Duodenal mucosa (tissue), 2 donors: ENCODE measurements at regions not wholly inside any gene's neighbourhood (a gene's known extent, or its start where the extent isn't known, plus 50 kb on each side); places are given as distances from the start of the nearest gene placed in this dataset.
"Not testable (repeated sequence)": the region's sequence is repeated elsewhere in the genome, so short reads cannot be mapped to it uniquely, and the experiment has no call there.

ENCODE experiments used
- H3K27ac ChIP-seq: one replicate; pipeline ENCODE4 v1.7.0; 2013; ENCODE audit warnings: low read depth, low read length
- H3K27me3 ChIP-seq, 2 donors: one replicate each; pipeline ENCODE4 v1.7.0; 2013; ENCODE audit warnings: low read length in 2 of 2, control low read depth in 1 of 2; ENCODE audit not compliant: insufficient read depth in 2 of 2, control insufficient read depth in 1 of 2
- H3K36me3 ChIP-seq, 2 donors: one replicate each; pipeline ENCODE4 v1.7.0; 2013; ENCODE audit warnings: low read length in 2 of 2, control low read depth in 1 of 2; ENCODE audit not compliant: insufficient read depth in 2 of 2, control insufficient read depth in 1 of 2
- H3K4me1 ChIP-seq, 2 donors: one replicate each; pipeline ENCODE4 v1.7.0; 2013; ENCODE audit warnings: low read length in 2 of 2, control low read depth in 1 of 2; ENCODE audit not compliant: insufficient read depth in 2 of 2, control insufficient read depth in 1 of 2
- H3K4me3 ChIP-seq, 2 donors: one replicate each; pipeline ENCODE4 v1.7.0; 2013; ENCODE audit warnings: low read length in 2 of 2, low read depth in 1 of 2
- H3K9ac ChIP-seq, 2 donors: one replicate each; pipeline ENCODE4 v1.7.0; 2013; ENCODE audit warnings: low read length in 2 of 2, low read depth in 1 of 2
- H3K9me3 ChIP-seq, 2 donors: one replicate each; pipeline ENCODE4 v1.7.0; 2013; ENCODE audit warnings: low read length in 2 of 2, control low read depth in 1 of 2; ENCODE audit not compliant: control insufficient read depth in 1 of 2

GRCh38 chr6:76843054-76843822 is 620.1 kb downstream of the HTR1B start:
- H3K4me1 ChIP-seq: peaks cover 4 to 11% of the 10 kb centered on the region in 2 donors
- no peak overlapping the region for H3K4me3 ChIP-seq
- H3K9me3 ChIP-seq: no peaks in the 10 kb centered on the region
- H3K27me3 ChIP-seq: no peaks in the 10 kb centered on the region
- no peak overlapping the region for H3K27ac ChIP-seq
- no peak overlapping the region for H3K9ac ChIP-seq
- no peaks in the 10 kb centered on the region for H3K36me3 ChIP-seq

- Histone ChIP-seq H3K9me3 (no peaks in the 10 kb centered on the region), H3K27me3 (no peaks in the 10 kb centered on the region), H3K27ac (no peak overlapping the region), H3K36me3 (no peaks in the 10 kb centered on the region), H3K4me3 (no peak overlapping the region), H3K4me1 (peaks cover 4 to 11% of the 10 kb centered on the region in 2 donors), H3K9ac (no peak overlapping the region)
Observed at GRCh38 chr6:76840865-76841264, 622.4 kb downstream of the HTR1B start.

GRCh38 chr6:76840041-76840745 is 623.1 kb downstream of the HTR1B start:
- H3K27me3 ChIP-seq: no peaks in the 10 kb centered on the region

GRCh38 chr6:76839505-76839904 is 623.8 kb downstream of the HTR1B start:
- Histone ChIP-seq H3K4me1 (peaks cover 4 to 11% of the 10 kb centered on the region in 2 donors), H3K9ac (no peak overlapping the region), H3K27ac (no peak overlapping the region), H3K36me3 (no peaks in the 10 kb centered on the region), H3K4me3 (no peak overlapping the region), H3K27me3 (no peaks in the 10 kb centered on the region), H3K9me3 (no peaks in the 10 kb centered on the region)

More at GRCh38 chr6:76840041-76840745, 623.1 kb downstream of the HTR1B start:
- Histone ChIP-seq H3K36me3 (no peaks in the 10 kb centered on the region), H3K4me3 (no peak overlapping the region), H3K4me1 (peaks cover 4 to 11% of the 10 kb centered on the region in 2 donors), H3K9ac (no peak overlapping the region), H3K9me3 (no peaks in the 10 kb centered on the region), H3K27ac (no peak overlapping the region)

- no peaks in the 10 kb centered on the region for H3K9me3 ChIP-seq
Observed at GRCh38 chr6:76837564-76837963, 625.7 kb downstream of the HTR1B start.

GRCh38 chr6:76835695-76836094 is 627.6 kb downstream of the HTR1B start:
- no peak overlapping the region for H3K27ac ChIP-seq
- no peak overlapping the region for H3K4me3 ChIP-seq
- H3K9ac ChIP-seq: no peak overlapping the region
- H3K9me3 ChIP-seq: no peaks in the 10 kb centered on the region
- peaks cover 4 to 8% of the 10 kb centered on the region in 2 donors for H3K4me1 ChIP-seq
- no peaks in the 10 kb centered on the region for H3K27me3 ChIP-seq
- H3K36me3 ChIP-seq: no peaks in the 10 kb centered on the region

More at GRCh38 chr6:76837564-76837963, 625.7 kb downstream of the HTR1B start:
- Histone ChIP-seq H3K36me3 (no peaks in the 10 kb centered on the region), H3K9ac (no peak overlapping the region), H3K4me3 (no peak overlapping the region), H3K27ac (no peak overlapping the region), H3K4me1 (peaks cover 4 to 11% of the 10 kb centered on the region in 2 donors), H3K27me3 (no peaks in the 10 kb centered on the region)

GRCh38 chr6:76835293-76835692 is 628.0 kb downstream of the HTR1B start:
- H3K27me3 ChIP-seq: no peaks in the 10 kb centered on the region
- no peaks in the 10 kb centered on the region for H3K36me3 ChIP-seq
- H3K4me3 ChIP-seq: no peak overlapping the region
- H3K9me3 ChIP-seq: no peaks in the 10 kb centered on the region
- no peak overlapping the region for H3K27ac ChIP-seq
- peaks cover 4 to 6% of the 10 kb centered on the region in 2 donors for H3K4me1 ChIP-seq
- H3K9ac ChIP-seq: no peak overlapping the region

- Histone ChIP-seq H3K9me3 (no peaks in the 10 kb centered on the region), H3K4me1 (no peaks in the 10 kb centered on the region), H3K27ac (no peak overlapping the region), H3K4me3 (no peak overlapping the region), H3K27me3 (no peaks in the 10 kb centered on the region), H3K9ac (no peak overlapping the region), H3K36me3 (no peaks in the 10 kb centered on the region)
Observed at GRCh38 chr6:76834399-76834798, 628.9 kb downstream of the HTR1B start.

GRCh38 chr6:76831299-76831698 is 632.0 kb downstream of the HTR1B start:
- H3K36me3 ChIP-seq: no peaks in the 10 kb centered on the region
- no peak overlapping the region for H3K4me3 ChIP-seq
- H3K9ac ChIP-seq: no peak overlapping the region
- peaks cover 5 to 7% of the 10 kb centered on the region in 2 donors for H3K9me3 ChIP-seq
- H3K27me3 ChIP-seq: no peaks in the 10 kb centered on the region
- H3K27ac ChIP-seq: no peak overlapping the region
- no peaks in the 10 kb centered on the region for H3K4me1 ChIP-seq

GRCh38 chr6:76823578-76823977 is 639.7 kb downstream of the HTR1B start:
- H3K4me3 ChIP-seq, H3K4me1 ChIP-seq, H3K9ac ChIP-seq, H3K36me3 ChIP-seq, H3K27me3 ChIP-seq, H3K27ac ChIP-seq: not testable (repeated sequence)
- H3K9me3 ChIP-seq: peaks cover 14 to 18% of the 10 kb centered on the region in 2 donors
